MCF 10A (cell line): ENCODE measurements at regions not wholly inside any gene's neighbourhood (a gene's known extent, or its start where the extent isn't known, plus 50 kb on each side); places are given as distances from the start of the nearest gene placed in this dataset.

Source experiments
- BruUV-seq: library from RNA; stranded (reverse); fragments of 400-500 nt; replicated peaks from 2 replicates; lab custom pipeline; 2021; lab: Mats Ljungman, UMichigan
- CTCF ChIA-PET: fragments of 300-600 bp; sonication (Branson Sonifier 250); formaldehyde crosslinking; extraction: SDS; loops from one replicate; lab custom pipeline; 2021; ENCODE audit warnings: antibody characterized with exemption, inconsistent platforms; lab: Yijun Ruan, JAX
- POLR2A ChIA-PET: fragments of 300-600, 350-650 bp; sonication (Branson Sonifier 250); formaldehyde crosslinking; extraction: SDS; loops from one replicate; lab custom pipeline; 2020; ENCODE audit warnings: antibody characterized with exemption, inconsistent platforms; lab: Yijun Ruan, JAX
- DNase-seq: peaks from one replicate; pipeline ENCODE4 v3.0.0-alpha.2; 2018; ENCODE audit not compliant: unreplicated experiment
- H3K27ac Mint-ChIP-seq: one replicate; pipeline ENCODE4 v1.8.0; 2022; ENCODE audit warnings: mild to moderate bottlenecking, low read depth, mixed read lengths; ENCODE audit not compliant: unreplicated experiment
- H3K27me3 Mint-ChIP-seq: one replicate; pipeline ENCODE4 v1.8.0; 2022; ENCODE audit warnings: mixed read lengths; ENCODE audit not compliant: insufficient read depth, unreplicated experiment
- H3K36me3 Mint-ChIP-seq: one replicate; pipeline ENCODE4 v1.8.0; 2022; ENCODE audit warnings: mild to moderate bottlenecking, moderate library complexity, mixed read lengths; ENCODE audit not compliant: insufficient read depth, unreplicated experiment
- H3K4me1 Mint-ChIP-seq: one replicate; pipeline ENCODE4 v1.8.0; 2022; ENCODE audit warnings: mixed read lengths; ENCODE audit not compliant: insufficient read depth, unreplicated experiment
- H3K4me3 Mint-ChIP-seq: one replicate; pipeline ENCODE4 v1.8.0; 2022; ENCODE audit warnings: mild to moderate bottlenecking, moderate library complexity, mixed read lengths; ENCODE audit not compliant: unreplicated experiment
- H3K9me3 Mint-ChIP-seq: one replicate; pipeline ENCODE4 v1.8.0; 2022; ENCODE audit warnings: mixed read lengths; ENCODE audit not compliant: unreplicated experiment
- intact Hi-C: fragments of 100-400 bp; cut with micrococcal nuclease; formaldehyde crosslinking; loops from 2 replicates; pipeline ENCODE4 v1.14.1; 2022
- TF ChIP-seq, protein P1 (sequence below): fragments of 200-600 bp; IDR thresholded peaks from one replicate; pipeline ENCODE4 v1.8.0; 2022; ENCODE audit warnings: antibody characterized with exemption, mild to moderate bottlenecking; ENCODE audit not compliant: unreplicated experiment

DNA sequence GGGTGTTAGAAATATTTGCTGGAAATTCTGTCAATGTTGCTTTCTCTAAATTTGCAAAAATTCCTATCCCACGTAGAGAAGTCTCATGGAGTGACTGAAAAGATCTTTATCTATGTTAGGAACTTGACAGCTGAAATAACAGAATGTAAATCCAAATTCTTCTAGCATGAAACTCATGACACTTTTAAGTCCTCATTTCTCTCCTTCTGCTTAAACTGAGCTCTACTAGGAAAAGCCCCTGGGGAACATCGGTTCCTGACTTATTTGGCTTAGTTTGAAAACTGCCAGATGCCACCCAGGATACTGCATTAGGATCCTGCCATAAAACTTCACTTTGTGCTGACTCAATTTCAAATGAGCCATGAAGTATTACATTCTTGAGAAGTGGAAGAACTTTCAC, 426.0 kb downstream of the GALC start:
- Mint-ChIP-seq H3K4me1 (peaks cover 17% of the 10 kb centered on the region), H3K27ac (peak overlapping the region; percentile 4), H3K4me3 (no peak overlapping the region), H3K27me3 (no peaks in the 10 kb centered on the region), H3K9me3 (peaks cover 13% of the 10 kb centered on the region), H3K36me3 (no peaks in the 10 kb centered on the region)
- intact Hi-C loops = no loop called here
- TF ChIP-seq, protein P1, sequence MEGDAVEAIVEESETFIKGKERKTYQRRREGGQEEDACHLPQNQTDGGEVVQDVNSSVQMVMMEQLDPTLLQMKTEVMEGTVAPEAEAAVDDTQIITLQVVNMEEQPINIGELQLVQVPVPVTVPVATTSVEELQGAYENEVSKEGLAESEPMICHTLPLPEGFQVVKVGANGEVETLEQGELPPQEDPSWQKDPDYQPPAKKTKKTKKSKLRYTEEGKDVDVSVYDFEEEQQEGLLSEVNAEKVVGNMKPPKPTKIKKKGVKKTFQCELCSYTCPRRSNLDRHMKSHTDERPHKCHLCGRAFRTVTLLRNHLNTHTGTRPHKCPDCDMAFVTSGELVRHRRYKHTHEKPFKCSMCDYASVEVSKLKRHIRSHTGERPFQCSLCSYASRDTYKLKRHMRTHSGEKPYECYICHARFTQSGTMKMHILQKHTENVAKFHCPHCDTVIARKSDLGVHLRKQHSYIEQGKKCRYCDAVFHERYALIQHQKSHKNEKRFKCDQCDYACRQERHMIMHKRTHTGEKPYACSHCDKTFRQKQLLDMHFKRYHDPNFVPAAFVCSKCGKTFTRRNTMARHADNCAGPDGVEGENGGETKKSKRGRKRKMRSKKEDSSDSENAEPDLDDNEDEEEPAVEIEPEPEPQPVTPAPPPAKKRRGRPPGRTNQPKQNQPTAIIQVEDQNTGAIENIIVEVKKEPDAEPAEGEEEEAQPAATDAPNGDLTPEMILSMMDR = no peak
- no TSS peak for BruUV-seq
- ChIA-PET CTCF (no interaction called here), POLR2A (interaction anchor here (1.2 to 1.5 kb wide), 2 partner anchors 11 to 30 kb away, joined by 3 read pairs; no protein-coding TSS in a partner anchor)
- peak; percentile 2 for DNase-seq

DNA sequence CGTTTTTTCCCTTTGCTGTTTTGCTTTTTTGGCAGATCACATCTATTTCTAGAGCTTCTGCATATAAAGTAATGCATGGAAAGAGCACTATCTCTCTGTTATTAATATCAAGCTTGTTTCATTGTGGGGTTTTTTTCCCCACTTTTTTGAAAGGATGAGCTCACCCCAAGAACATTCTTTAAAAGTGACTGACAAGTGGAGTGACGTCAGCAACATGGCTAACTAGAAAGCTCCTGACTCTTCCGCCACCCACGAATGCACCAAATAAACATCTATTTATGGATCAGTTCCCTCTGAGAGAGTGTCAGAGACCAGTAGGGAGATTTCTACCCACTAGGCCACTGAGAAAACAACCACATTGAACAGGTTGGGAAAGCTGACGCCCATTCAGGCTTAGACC, 445.4 kb downstream of the GALC start:
- H3K9me3 Mint-ChIP-seq = peaks cover 9% of the 10 kb centered on the region
- intact Hi-C loops = no loop called here
- TF ChIP-seq, protein P1 = no peak
- no peaks in the 10 kb centered on the region for H3K4me1 Mint-ChIP-seq
- CTCF ChIA-PET = no interaction called here
- no peaks in the 10 kb centered on the region for H3K36me3 Mint-ChIP-seq
- no peak overlapping the region for H3K27ac Mint-ChIP-seq
- BruUV-seq = no TSS peak
- no peak for DNase-seq
- POLR2A ChIA-PET = no interaction called here
- no peak overlapping the region for H3K4me3 Mint-ChIP-seq
- no peaks in the 10 kb centered on the region for H3K27me3 Mint-ChIP-seq

DNA sequence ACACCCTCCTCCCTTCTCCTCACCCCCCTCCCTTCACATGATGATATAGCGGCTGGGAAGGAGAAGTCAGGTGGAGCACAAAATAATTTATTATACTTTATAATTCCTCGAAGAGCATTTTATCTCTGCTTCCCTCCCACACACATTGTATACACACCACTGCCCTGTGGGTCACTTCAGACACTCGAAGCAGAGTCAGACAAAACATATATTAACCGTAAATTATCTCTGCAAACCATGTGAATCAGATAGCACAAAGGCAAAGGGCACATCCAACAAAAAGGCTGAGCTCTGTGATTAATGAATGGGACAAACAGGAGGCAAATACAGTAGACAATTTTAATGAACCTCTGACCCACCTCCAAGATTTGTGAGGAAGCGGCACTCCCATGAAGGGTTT, 450.7 kb downstream of the GALC start:
- peaks cover 23% of the 10 kb centered on the region for H3K9me3 Mint-ChIP-seq
- CTCF ChIA-PET = no interaction called here
- H3K27ac Mint-ChIP-seq = no peak overlapping the region
- intact Hi-C loops = no loop called here
- POLR2A ChIA-PET = no interaction called here
- no peaks in the 10 kb centered on the region for H3K36me3 Mint-ChIP-seq
- no peak for DNase-seq
- H3K27me3 Mint-ChIP-seq = no peaks in the 10 kb centered on the region
- no TSS peak for BruUV-seq
- H3K4me3 Mint-ChIP-seq = no peak overlapping the region
- no peaks in the 10 kb centered on the region for H3K4me1 Mint-ChIP-seq
- TF ChIP-seq, protein P1 = no peak

DNA sequence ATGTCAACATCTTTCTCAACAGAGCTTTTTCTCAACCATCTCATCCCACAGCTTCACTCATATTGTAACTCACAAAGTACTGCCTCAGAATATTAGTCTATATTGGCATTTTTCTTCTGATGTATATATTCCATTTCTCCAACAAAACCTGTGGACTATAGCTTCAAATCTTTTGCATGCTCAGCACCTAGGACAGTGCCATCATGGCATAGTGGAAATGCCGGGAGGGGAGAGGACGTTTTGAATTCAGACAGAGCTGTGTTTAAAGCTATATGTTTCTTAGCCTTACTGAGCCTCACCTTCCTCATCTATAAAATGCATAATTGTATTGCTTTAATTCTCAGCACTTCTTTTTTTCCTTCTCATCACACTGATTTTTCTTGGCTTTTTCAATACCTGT, 452.6 kb downstream of the GALC start:
- TF ChIP-seq, protein P1 = no peak
- BruUV-seq = no TSS peak
- DNase-seq = no peak
- Mint-ChIP-seq H3K27ac (no peak overlapping the region), H3K4me3 (no peak overlapping the region), H3K4me1 (no peaks in the 10 kb centered on the region), H3K36me3 (no peaks in the 10 kb centered on the region), H3K27me3 (no peaks in the 10 kb centered on the region), H3K9me3 (peaks cover 23% of the 10 kb centered on the region)
- ChIA-PET POLR2A (interaction anchor here (0.6 kb wide), 1 partner anchor 229 kb away, joined by 3 read pairs; no protein-coding TSS in a partner anchor), CTCF (interaction anchor here (0.6 kb wide), 1 partner anchor 1230 kb away, joined by 3 read pairs; no protein-coding TSS in a partner anchor)
- intact Hi-C loops = no loop called here
